HT1080 (cell line): ENCODE measurements at regions not wholly inside any gene's neighbourhood (a gene's known extent, or its start where the extent isn't known, plus 50 kb on each side); places are given as distances from the start of the nearest gene placed in this dataset.

Experiments
- DNase-seq: peaks from one replicate; pipeline ENCODE4 v3.0.0-alpha.2; 2015; ENCODE audit warnings: low read depth

GRCh38 chr12:111024205-111024801 is 103.9 kb upstream of the MYL2 start:
- peak; percentile 27 for DNase-seq

GRCh38 chr12:111022386-111022785 is 102.0 kb upstream of the MYL2 start:
- no peak for DNase-seq

- no peak for DNase-seq
These were observed 94.2 kb upstream of the MYL2 start for GRCh38 chr12:111014547-111014946.

DNA sequence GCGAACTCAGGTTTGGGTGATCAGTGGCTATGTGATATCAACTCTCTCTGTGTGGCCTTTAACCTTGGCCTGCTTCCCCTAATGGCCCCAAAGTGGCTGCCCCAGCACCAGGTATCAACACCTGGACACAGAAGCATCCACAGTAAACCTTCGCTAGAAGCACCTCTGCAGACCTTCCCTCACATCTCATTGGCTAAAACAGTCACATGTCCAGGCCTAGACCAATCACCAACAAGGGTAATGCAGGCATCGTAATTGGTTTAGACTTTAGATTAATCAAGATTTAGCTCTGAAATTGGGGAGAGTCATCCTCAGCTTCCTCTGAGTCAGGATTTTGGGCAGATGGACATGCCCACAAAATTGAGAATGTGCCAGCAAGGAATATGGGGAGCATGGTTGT is 92.5 kb upstream of the MYL2 start:
- no peak for DNase-seq

DNA sequence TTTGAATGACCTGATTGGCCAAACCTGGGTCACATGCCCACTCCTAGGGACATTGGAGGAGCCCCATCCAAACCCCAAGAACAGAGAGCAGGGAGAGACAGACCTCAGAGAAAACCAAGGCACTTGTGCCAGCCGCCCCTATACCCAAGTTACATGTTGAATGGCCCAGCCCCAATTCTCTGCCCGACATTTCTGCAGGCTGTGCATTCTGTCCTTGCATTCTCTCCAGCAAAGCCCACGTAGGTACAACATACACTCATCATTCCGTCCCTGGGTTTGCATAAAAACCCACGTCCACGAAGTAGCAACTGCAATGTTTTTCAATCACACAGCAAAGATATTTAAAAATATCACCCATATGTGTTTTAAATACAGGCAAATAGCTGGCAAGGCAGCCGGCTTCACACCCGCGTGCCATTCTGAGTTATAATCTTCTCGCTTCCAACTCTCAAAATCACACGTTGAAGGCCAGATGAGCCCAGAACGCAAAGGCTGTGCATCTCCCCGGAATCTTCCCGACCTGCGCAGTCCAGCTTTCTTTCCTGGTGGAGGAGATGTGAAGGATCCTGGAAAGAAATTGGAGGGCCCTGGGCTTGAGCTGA is 91.7 kb upstream of the MYL2 start:
- DNase-seq: no peak

GRCh38 chr12:111010916-111011657 is 90.7 kb upstream of the MYL2 start:
- DNase-seq: no peak

DNA sequence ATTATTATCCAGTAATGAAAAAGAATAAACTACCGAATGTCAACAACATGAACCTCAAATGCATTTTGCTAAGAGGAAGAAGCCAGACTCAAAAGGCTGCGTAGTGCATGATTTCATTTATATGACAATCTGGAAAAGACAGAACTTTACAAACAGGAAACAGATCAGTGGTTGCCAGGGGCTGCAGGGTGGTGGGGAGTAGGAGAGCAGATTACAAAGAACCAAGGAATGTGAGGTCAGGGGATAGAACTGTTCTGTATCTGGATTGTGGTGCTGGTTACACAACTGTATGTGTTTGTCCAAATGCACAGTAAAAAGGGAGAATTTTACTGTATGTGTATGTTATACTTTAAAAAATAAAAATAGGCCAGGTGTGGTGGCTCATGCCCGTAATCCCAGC is 89.7 kb upstream of the MYL2 start:
- peak; percentile 3 for DNase-seq

DNA sequence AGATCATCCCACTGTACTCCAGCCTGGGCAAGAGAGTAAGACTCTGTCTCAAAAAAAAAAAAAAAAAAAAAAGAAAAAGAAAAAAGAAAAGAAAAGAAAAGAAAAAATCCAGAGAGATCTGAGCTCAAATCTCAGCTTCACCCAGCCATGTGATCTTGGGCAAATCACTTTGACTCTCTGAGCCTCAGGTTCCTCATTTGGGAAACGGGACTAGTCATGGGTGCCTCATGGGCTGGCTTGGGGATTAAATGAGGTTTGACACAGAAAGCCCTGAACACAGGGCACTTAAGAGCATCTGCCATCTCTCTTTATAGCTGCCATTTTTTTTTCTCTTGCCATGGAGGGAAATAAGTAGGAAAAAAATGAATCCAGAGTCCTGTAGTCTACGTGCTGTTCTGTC is 86.2 kb upstream of the MYL2 start:
- no peak for DNase-seq

GRCh38 chr12:110998971-110999370 is 78.6 kb upstream of the MYL2 start:
- no peak for DNase-seq

GRCh38 chr12:110998165-110998564 is 77.8 kb upstream of the MYL2 start:
- DNase-seq: no peak

DNA sequence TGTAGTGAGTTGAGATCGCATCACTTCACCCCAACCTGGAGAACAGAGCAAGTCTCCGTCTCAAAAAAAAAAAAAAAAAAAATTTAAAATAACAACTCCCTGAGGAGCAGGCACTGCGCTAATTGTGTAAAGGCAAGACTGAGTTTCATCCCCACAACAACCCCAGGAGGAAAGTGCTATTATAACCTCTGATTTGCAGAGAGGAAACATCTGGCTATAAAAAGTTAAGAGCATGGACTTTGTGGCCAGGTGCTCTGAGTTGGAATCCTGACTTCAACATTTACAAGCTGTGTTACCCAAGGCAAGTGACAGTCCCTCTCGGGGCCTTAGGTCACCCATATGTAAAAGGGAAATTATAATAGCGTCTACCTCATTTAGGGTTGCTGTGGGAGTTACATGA is 76.0 kb upstream of the MYL2 start:
- no peak for DNase-seq

DNA sequence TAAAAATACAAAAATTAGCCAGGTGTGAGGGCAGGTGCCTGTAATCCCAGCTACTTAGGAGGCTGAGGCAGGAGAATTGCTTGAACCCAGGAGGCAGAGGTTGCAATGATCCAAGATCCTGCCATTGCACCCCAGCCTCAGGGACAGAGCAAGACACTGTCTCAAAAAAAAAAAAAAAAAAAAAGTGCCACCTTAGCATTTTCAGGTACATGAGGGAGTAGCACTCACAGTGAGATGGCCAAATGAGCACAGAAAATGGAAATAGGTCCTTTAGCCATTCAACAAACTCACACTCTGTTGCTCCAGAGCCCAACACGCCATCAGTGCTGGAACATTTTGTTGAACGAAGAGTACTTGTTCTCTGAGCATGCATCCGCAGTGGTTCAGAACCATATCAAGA is 75.2 kb upstream of the MYL2 start:
- no peak for DNase-seq

- no peak for DNase-seq
These were observed 74.6 kb upstream of the MYL2 start for GRCh38 chr12:110995016-110995415.

- no peak for DNase-seq
These were observed 73.1 kb upstream of the MYL2 start for GRCh38 chr12:110993434-110993833.

GRCh38 chr12:110992909-110993308 is 72.5 kb upstream of the MYL2 start:
- DNase-seq: no peak

GRCh38 chr12:110983811-110984210 is 63.4 kb upstream of the MYL2 start:
- no peak for DNase-seq

GRCh38 chr12:110972866-110973265 is 52.5 kb upstream of the MYL2 start:
- DNase-seq: no peak

- DNase-seq: no peak
These were observed 51.6 kb upstream of the MYL2 start for GRCh38 chr12:110971936-110972335.

DNA sequence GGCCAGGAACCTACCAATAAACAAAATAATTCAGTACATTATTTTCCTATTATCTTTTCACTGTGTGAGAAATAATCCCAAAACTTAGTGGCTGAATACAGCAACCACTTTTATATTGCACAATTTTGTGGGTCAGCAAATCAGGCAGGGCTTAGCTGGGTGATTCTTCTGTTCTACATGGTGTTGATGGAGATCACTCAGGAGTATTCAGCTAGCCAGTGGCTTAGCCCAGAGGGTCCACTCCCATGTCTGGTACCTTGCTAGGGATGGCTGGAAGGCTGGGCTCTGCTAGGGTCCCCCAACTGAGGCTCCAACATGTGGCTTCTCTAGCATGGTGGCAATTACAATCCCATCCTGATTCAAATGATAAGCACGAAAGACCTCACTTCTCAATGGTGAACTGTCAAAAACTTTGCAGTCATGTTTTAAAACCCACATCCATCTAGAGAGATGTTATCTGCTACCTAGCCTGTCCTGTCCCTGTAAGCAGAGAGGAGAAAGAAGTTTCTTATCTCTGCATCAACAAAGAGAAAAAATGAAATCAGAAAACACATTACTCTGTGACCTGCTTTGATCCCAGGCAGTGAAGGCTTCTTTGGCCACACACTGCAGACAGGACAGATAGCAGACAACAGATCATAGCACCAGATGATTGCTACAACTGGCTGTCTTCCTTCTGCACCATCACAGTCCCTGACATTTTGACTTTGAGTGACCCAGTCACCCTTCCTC is 51.0 kb upstream of the MYL2 start:
- DNase-seq: no peak
